ENCODE measurements at regions not wholly inside any gene's neighbourhood (a gene's known extent, or its start where the extent isn't known, plus 50 kb on each side); places are given as distances from the start of the nearest gene placed in this dataset.

DNA sequence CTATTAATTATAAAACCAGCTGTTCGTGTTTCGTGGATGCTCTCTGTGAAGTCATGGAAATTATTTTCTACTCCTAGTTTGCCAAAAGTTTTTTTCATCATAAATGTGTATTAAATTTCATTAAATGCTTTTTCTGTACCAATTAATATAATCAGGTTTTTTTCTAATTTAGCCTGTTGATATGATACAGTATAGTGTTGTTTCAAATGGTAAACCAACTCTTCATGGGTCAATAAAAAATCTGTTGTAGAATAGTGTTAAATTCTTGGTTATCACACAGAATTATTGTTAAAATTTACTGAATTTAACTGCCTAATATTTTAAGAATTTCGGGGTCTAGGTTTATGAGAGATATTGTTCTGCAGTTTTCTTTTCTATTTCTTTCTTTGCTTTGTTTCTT lies 505.9 kb upstream of the MANEA start:
- in situ Hi-C loops (cut with HindIII; ENCODE audit: low sequenced_read_pairs), result no loop called here
- TF ChIP-seq, protein P1, sequence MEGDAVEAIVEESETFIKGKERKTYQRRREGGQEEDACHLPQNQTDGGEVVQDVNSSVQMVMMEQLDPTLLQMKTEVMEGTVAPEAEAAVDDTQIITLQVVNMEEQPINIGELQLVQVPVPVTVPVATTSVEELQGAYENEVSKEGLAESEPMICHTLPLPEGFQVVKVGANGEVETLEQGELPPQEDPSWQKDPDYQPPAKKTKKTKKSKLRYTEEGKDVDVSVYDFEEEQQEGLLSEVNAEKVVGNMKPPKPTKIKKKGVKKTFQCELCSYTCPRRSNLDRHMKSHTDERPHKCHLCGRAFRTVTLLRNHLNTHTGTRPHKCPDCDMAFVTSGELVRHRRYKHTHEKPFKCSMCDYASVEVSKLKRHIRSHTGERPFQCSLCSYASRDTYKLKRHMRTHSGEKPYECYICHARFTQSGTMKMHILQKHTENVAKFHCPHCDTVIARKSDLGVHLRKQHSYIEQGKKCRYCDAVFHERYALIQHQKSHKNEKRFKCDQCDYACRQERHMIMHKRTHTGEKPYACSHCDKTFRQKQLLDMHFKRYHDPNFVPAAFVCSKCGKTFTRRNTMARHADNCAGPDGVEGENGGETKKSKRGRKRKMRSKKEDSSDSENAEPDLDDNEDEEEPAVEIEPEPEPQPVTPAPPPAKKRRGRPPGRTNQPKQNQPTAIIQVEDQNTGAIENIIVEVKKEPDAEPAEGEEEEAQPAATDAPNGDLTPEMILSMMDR (IDR thresholded peaks at IDR 0.05; ENCODE audit: low read depth, low read length, missing control alignments), result no peak
- no peak for DNase-seq (ENCODE audit: low read depth)
- no peak overlapping the region for H3K4me3 ChIP-seq (ENCODE audit: low read depth, low read length)

DNA sequence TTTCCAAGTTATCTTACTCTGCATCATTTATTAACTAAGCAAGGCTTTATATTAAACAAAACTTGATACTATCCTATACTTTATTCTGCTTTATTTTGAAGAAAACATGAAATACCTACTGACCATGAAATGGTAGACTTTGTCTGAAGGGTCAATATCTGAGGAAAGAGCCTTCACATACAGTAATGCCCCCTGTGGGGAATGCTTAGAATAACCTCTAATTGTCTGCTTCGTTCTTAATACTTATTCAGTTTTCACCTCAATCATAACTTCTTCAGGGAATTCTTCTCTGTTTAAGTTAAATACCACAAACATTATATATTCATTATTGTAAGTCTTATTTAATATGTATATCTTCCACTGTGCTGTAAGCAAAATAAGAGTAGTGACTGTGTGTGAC lies 498.9 kb upstream of the MANEA start:
- in situ Hi-C loops (cut with HindIII; ENCODE audit: low sequenced_read_pairs), result no loop called here

DNA sequence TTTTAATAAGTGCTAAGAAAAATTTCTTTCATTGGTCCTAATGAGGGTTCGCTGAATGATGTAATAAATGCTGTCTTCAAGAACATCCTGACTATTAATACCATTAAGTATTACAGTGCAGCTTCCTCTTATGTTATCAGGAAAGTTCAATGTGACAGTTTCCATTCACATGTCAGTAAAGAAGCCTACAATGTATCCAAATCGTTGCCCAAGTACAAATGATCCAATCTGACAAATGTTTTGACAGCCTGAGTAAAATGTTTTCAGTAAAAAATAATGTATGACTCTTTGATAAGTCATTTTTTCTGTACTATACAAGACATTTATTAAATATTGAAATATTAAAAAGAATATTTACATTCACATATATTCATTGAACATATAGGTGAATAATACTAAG lies 496.1 kb upstream of the MANEA start:
- no peak for DNase-seq (ENCODE audit: low read depth)
- in situ Hi-C loops (cut with HindIII; ENCODE audit: low sequenced_read_pairs), result no loop called here
- no peak overlapping the region for H3K4me3 ChIP-seq (ENCODE audit: low read depth, low read length)
- TF ChIP-seq, protein P1 (IDR thresholded peaks at IDR 0.05; ENCODE audit: low read depth, low read length, missing control alignments), result no peak

More for the DNA sequence above, 498.9 kb upstream of the MANEA start:
- DNase-seq (ENCODE audit: low read depth), result no peak
- TF ChIP-seq, protein P1 (IDR thresholded peaks at IDR 0.05; ENCODE audit: low read depth, low read length, missing control alignments), result no peak
- no peak overlapping the region for H3K4me3 ChIP-seq (ENCODE audit: low read depth, low read length)

DNA sequence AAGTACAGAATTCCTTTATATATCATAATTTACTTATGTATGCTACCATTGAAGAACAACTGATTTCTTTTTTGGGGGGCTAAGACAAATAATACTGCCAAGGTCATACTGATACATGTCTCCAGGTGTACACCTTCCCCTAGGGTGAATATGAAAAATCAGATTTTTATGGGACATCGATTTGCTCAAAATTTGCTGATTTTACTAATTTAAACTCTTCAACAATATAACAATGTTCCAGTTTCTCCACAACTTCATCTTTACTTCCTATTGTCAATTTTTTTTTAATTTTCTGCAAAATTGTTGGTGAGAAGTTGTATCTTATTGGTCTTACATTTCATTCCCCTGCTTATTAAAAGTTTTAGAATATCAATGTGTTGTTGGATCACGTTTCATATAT lies 495.4 kb upstream of the MANEA start:
- H3K4me3 ChIP-seq (ENCODE audit: low read depth, low read length), result no peak overlapping the region
- in situ Hi-C loops (cut with HindIII; ENCODE audit: low sequenced_read_pairs), result no loop called here
- TF ChIP-seq, protein P1 (IDR thresholded peaks at IDR 0.05; ENCODE audit: low read depth, low read length, missing control alignments), result no peak
- no peak for DNase-seq (ENCODE audit: low read depth)

DNA sequence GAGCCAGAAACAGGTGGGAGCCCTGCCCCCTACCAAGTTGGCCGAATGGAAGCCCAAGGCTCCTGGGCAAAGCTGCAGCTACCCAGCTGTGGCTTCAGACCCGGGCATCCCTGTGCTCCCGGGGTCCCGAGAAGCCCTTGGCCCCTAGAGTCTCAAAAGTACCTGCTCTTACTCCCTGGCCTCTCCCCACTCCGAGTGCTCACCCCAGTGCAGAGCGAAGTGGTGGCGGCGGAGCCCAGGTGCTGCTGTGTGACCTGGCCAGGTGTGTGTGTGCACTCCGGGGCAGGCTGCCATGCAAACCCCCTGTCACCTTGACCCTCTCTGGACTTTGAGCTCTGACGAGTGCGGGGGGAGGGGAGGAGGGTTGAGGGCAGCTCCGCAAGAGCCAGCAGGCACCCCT lies 493.8 kb upstream of the MANEA start:
- no peak for DNase-seq (ENCODE audit: low read depth)
- no peak overlapping the region for H3K4me3 ChIP-seq (ENCODE audit: low read depth, low read length)
- TF ChIP-seq, protein P1 (IDR thresholded peaks at IDR 0.05; ENCODE audit: low read depth, low read length, missing control alignments), result no peak
- in situ Hi-C loops (cut with HindIII; ENCODE audit: low sequenced_read_pairs), result no loop called here

DNA sequence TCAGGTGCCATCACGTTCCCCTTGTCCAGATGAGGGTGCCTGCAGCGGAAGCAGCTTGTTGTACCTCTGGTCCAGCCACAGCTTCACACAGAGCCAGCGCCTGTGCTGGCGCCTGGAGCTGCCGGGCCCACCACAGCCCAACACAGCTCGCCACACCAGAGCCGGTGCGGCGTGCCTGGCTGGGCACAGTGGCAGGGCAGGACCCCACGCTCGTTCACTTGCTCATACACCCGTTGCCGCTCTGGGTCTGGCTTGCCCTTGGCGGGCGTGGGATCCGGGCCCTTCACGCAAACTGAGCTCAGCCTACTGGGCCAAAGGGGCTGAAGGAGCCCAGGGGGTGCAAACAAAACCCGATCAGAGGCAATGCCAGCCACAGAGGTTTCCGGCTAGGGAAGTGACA lies 492.5 kb upstream of the MANEA start:
- no peak overlapping the region for H3K4me3 ChIP-seq (ENCODE audit: low read depth, low read length)
- in situ Hi-C loops (cut with HindIII; ENCODE audit: low sequenced_read_pairs), result no loop called here
- TF ChIP-seq, protein P1 (IDR thresholded peaks at IDR 0.05; ENCODE audit: low read depth, low read length, missing control alignments), result no peak
- no peak for DNase-seq (ENCODE audit: low read depth)
